ENCODE measurements at regions not wholly inside any gene's neighbourhood (a gene's known extent, or its start where the extent isn't known, plus 50 kb on each side); places are given as distances from the start of the nearest gene placed in this dataset. TPM values are rescaled to one million over a fixed set of nuclear protein-coding genes. Genes with fewer than 3 reads are reported as not detected.

DNA sequence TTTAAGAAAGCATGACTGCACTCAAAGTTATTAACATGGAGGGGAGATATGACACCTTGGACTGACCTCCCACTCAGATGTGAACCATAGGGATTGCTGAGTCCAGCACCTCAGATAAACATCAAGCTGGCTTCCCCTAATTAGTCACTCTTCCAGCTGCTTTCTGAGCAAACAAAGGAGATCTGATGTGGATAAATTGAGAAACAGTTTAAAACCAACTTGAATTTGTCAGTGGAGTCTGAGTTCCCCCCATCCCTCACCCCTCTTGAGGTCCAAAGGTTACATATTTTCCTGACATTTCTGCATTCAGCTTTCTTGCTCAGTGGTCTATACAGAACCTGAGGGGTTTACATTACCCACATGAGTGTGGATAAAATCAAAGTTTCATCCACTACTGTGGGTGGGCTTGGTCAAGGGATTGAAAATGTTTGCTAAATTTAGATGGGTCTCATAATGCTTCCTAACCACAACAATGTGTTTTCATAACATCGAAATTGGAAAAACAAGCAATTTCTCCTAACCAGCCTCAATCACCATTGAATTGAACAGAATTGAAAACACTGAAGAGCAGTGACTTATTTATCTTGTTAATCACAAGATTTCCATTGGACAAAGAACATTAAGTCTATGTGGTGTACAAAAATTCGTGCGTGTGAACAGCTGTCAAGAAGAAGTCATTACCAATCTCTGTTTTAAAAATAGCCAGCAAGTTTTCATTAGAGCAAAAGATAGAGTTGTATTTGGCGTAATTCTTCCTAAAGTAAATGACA lies 292.3 kb downstream of the METTL15 start:
- intact Hi-C loops (cut with micrococcal nuclease): no loop called here

DNA sequence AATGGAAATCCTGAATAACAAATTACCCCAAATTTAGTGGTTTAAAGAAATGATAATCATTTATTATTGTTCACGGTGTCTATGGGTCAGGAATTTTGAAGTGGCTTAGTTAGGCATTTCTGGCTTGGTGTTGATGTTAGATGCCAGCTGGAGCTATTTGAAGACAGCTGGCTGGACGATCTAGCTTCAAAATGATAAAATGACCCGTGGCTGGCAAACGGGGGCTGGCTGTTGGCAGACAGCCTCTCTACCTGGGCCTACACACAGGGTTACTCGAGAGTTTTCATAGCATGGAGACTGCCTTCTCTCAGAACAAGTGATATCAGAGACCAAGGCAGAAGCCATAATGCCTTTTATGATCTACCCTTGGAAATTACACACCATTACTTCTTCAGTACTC lies 285.2 kb downstream of the METTL15 start:
- ATAC-seq (peak; percentile 100), DNase-seq (peak; percentile 68)
- intact Hi-C loops (cut with micrococcal nuclease): no loop called here

More for the DNA sequence above, 292.3 kb downstream of the METTL15 start:
- ATAC-seq: no peak
- DNase-seq: no peak

DNA sequence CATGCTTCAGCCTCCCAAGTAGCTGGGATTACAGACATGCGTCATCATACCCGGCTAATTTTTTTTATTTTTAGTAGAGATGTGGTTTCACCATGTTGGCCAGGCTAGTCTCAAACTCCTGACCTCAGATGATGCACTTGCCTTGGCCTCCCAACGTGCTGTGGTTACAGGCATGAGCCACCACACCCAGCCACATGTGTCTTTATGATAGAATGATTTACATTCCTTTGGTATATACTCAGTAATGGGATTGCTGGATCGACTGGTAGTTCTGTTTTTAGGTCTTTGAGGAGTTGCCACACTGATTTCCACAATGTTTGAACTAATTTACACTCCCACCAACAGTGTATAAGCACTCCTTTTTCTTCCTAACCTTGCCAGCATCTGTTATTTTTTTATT lies 276.2 kb downstream of the METTL15 start:
- ATAC-seq (no peak), DNase-seq (no peak)
- intact Hi-C loops (cut with micrococcal nuclease): no loop called here

DNA sequence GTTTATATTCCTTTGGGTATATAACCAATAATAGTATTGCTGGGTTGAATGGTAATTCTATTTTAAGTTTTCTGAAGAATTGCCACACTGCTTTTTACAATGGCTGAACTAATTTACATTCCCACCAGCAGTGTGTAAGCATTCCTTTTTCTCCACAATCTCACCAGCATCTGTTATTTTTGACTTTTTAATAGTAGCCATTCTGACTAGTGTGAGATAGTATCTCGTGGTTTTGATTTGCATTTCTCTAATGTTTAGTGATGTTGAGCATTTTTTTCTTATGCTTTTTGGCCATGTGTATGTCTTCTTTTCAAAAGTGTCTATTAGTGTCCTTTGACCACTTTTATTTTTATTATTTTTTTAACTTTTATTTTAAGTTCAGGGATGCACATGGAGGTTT lies 275.3 kb downstream of the METTL15 start:
- DNase-seq: no peak
- ATAC-seq: no peak
- intact Hi-C loops (cut with micrococcal nuclease): no loop called here

Small RNAs in the stretch of these regions (microRNA-seq; reads per million reads assigned to microRNA genes)
- gene MIR8068 (ENCODE audit: borderline number of aligned reads): not detected

All from left ventricle myocardium superior (tissue), 1 donor.